ENCODE measurements at regions not wholly inside any gene's neighbourhood (a gene's known extent, or its start where the extent isn't known, plus 50 kb on each side); places are given as distances from the start of the nearest gene placed in this dataset.

DNA sequence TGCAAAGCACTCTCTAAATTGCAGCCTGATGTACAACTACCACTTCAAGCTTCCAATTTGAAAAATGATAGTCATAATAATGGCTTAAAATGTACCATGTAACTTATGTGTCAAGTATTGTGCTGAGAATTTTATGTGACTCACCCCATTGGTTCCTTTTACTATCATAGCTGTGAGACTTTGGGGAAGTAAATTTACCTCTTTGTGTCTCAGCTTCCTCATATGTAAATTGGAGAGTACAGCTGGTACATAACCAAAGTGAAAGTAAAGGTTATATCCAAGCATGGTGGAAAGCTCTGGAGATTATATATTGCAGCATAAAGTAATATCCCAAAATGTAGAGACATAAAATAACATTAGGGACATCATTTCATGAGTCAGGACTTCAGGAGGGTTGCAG lies 2200.4 kb upstream of the C9orf72 start (continued):
- TF ChIP-seq NELFE (IDR thresholded peaks at IDR 0.05; ENCODE audit: insufficient read depth, insufficient read length) = no peak
- no peak for TF ChIP-seq SAFB2 (IDR thresholded peaks at IDR 0.05; ENCODE audit: borderline replicate concordance, low read depth, low read length, severe bottlenecking)

DNA sequence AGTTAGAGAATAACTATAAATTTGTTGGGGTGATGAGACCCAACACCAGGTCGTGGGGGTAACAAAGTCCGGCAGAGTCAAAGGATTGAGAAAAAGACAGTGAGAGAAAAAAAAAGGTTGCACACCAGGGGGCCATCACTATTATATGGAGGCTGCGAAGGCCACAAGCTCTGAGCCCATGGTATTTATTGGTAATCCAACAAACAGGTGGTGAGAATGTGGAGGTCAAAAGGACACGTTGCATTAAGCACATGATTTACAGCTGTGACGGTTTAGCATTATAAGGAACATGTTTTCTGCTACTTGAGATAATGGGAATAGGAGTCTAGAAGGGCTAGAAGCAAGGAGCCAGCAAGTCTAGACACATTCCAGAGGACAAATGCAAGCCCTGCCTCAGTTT lies 2202.2 kb upstream of the C9orf72 start:
- in situ Hi-C loops (cut with MboI) (no loop called here), intact Hi-C loops (cut with micrococcal nuclease) (no loop called here)
- no TSS peak for BruUV-seq (replicated peaks)
- Histone ChIP-seq H3K27me3 (ENCODE audit: control insufficient read depth in 2 of 2, insufficient read depth in 2 of 2, low read length in 2 of 2) (no peaks in the 10 kb centered on the region), H3K4me3 (no peak overlapping the region), H2AFZ (ENCODE audit: low read depth, low read length) (no peak overlapping the region), H3K27ac (ENCODE audit: extremely low read depth, low read depth, low read length) (no peak overlapping the region), H3K9ac (ENCODE audit: insufficient read depth in 1 of 2, low read depth in 2 of 2, low read length in 2 of 2) (no peak overlapping the region), H3K9me3 (replicated peaks; ENCODE audit: control insufficient read depth, insufficient read depth, low read depth, low read length) (no peaks in the 10 kb centered on the region), H3K79me2 (ENCODE audit: control insufficient read depth, insufficient read depth, low read length) (no peaks in the 10 kb centered on the region), H3K4me2 (ENCODE audit: insufficient read depth, low read length) (no peak overlapping the region), H3K4me1 (replicated peaks in 1 of 2; ENCODE audit: control insufficient read depth in 2 of 2, insufficient read depth in 2 of 2, low read length in 2 of 2) (no peaks in the 10 kb centered on the region), H3K36me3 (ENCODE audit: control insufficient read depth, insufficient read depth, low read length) (no peaks in the 10 kb centered on the region), H3K9me1 (ENCODE audit: control insufficient read depth, insufficient read depth, low read length) (no peaks in the 10 kb centered on the region), H4K20me1 (replicated peaks; ENCODE audit: control insufficient read depth, insufficient read depth, low read length) (no peaks in the 10 kb centered on the region)
- no CpG with 5 or more reads among the region's 5 CpGs for WGBS (ENCODE audit: insufficient coverage, low coverage, missing lambda C conversion rate)
- DNase-seq (ENCODE audit: extremely low read depth in 1 of 4, low spot score in 3 of 4) (no peak), FAIRE-seq (no peak), ATAC-seq (no peak)
- CTCF ChIA-PET (ENCODE audit: low intra/inter-chr PET ratio) = no interaction called here
- POLR2A ChIA-PET = no interaction called here
- TF ChIP-seq BCLAF1 (IDR thresholded peaks at IDR 0.05; ENCODE audit: borderline replicate concordance in 1 of 2, control insufficient read depth in 1 of 2, low read depth in 2 of 2, low read length in 1 of 2) = no peak

Measured in K562 (cell line).